GM18517 (cell line): ENCODE measurements at regions not wholly inside any gene's neighbourhood (a gene's known extent, or its start where the extent isn't known, plus 50 kb on each side); places are given as distances from the start of the nearest gene placed in this dataset.

Experiments used
- ATAC-seq: cut with Tn5 transposase; IDR thresholded peaks from one replicate; pipeline ENCODE4 v1.9.1; 2021; ENCODE audit warnings: mild to moderate bottlenecking, moderate library complexity; ENCODE audit not compliant: unreplicated experiment

DNA sequence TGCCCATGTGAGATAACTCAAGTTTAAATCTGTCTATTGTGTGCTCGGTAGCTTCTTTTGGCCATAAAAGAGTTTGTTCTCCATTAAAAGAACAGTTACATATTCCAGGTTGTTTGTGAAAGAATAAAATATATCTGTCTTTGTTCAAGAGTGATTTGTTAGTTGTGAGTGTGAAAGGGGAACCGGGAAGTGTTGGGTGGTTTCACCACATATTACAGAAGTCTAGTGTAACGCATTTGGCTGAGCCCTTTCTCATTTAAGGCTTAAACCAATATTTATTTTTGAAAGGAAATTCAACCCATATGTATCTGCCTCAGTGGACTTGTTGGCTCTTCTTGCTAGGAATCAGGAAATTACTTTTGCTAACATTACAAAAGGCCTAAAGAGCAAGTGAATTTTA, 54.1 kb upstream of the DMRTA1 start:
- ATAC-seq, result no peak

DNA sequence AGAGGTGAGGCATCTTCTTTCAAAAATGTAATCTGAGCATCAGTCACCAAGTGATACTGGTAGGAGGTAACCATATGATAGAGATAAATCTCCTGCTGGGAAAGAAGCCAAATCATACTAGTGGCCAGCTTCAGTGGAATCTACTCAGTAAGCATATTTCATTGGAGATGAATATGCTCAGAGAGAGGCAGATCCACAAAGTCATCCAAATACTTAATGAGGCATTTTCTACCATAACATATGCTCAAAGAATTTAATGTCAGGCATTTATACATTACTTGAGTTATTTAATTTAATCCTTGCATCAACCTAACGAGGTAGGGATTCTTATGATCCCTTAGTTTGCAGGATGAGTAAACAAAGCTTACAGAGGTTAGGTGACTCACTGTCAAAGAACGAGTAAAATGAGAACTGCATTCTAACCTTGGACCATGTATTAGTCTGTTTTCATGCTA, 50.9 kb upstream of the DMRTA1 start:
- no peak for ATAC-seq
